ENCODE measurements at regions not wholly inside any gene's neighbourhood (a gene's known extent, or its start where the extent isn't known, plus 50 kb on each side); places are given as distances from the start of the nearest gene placed in this dataset.
"Not testable (repeated sequence)": the region's sequence is repeated elsewhere in the genome, so short reads cannot be mapped to it uniquely, and the experiment has no call there.

DNA sequence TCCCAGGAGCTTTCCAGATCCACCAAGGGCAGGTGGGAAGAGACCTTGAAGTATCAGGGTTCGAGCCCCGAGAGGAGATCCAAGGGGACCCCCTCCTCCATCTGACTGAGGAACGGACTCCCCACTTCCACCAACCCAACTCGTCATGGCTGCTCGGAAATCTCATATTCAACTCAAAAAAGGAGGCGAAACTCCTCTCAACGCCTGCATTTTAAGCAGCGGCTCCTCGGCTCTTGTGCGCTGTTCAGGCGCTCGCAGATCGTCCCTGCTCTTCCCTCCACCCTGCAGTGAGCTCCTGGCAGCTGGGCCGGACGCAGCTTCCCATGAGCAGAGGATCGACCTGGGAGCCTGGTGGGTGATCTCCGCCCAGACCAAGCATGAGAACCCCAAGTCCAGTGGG lies 341.9 kb downstream of the ADGRD1 start:
- TF ChIP-seq POLR2A, POLR2AphosphoS5 (IDR thresholded peaks at IDR 0.05; ENCODE audit: low read depth, low read length): not testable (repeated sequence)

All from GM12891 (cell line).